A673 (cell line): ENCODE measurements at regions not wholly inside any gene's neighbourhood (a gene's known extent, or its start where the extent isn't known, plus 50 kb on each side); places are given as distances from the start of the nearest gene placed in this dataset.

ENCODE experiments used
- EZH2 ChIP-seq: fragments of 200-600 bp; sonication (generic); IDR thresholded peaks from 2 replicates; pipeline ENCODE4 v1.6.1; 2017; ENCODE audit warnings: borderline replicate concordance, low read depth, mild to moderate bottlenecking, mixed read lengths, antibody characterized with exemption, low read length; ENCODE audit not compliant: poor library complexity, severe bottlenecking
- TF ChIP-seq, protein P1 (sequence below): fragments of 300-800, 200-600 bp; sonication (generic); conservative IDR thresholded peaks from 2 replicates; pipeline ENCODE4 v1.5.1; 2017; ENCODE audit warnings: low read depth, mild to moderate bottlenecking, antibody characterized with exemption, low read length, moderate library complexity, mixed read lengths

- TF ChIP-seq, protein P1, sequence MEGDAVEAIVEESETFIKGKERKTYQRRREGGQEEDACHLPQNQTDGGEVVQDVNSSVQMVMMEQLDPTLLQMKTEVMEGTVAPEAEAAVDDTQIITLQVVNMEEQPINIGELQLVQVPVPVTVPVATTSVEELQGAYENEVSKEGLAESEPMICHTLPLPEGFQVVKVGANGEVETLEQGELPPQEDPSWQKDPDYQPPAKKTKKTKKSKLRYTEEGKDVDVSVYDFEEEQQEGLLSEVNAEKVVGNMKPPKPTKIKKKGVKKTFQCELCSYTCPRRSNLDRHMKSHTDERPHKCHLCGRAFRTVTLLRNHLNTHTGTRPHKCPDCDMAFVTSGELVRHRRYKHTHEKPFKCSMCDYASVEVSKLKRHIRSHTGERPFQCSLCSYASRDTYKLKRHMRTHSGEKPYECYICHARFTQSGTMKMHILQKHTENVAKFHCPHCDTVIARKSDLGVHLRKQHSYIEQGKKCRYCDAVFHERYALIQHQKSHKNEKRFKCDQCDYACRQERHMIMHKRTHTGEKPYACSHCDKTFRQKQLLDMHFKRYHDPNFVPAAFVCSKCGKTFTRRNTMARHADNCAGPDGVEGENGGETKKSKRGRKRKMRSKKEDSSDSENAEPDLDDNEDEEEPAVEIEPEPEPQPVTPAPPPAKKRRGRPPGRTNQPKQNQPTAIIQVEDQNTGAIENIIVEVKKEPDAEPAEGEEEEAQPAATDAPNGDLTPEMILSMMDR: no peak
- no peak for TF ChIP-seq EZH2
These were observed 122.8 kb downstream of the C6orf118 start for GRCh38 chr6:165186441-165187205.
